Mesodermal cell (in vitro differentiated cells): ENCODE measurements at regions not wholly inside any gene's neighbourhood (a gene's known extent, or its start where the extent isn't known, plus 50 kb on each side); places are given as distances from the start of the nearest gene placed in this dataset.
"Not testable (repeated sequence)": the region's sequence is repeated elsewhere in the genome, so short reads cannot be mapped to it uniquely, and the experiment has no call there.

Experiments
- H3K27ac ChIP-seq: 2 replicates; pipeline ENCODE4 v1.7.0; 2013; ENCODE audit warnings: mild to moderate bottlenecking, low read depth, low read length, moderate library complexity; ENCODE audit not compliant: severe bottlenecking
- H3K36me3 ChIP-seq: 2 replicates; pipeline ENCODE4 v1.7.1; 2013; ENCODE audit warnings: mild to moderate bottlenecking, low read length, moderate library complexity; ENCODE audit not compliant: control insufficient read depth, insufficient read depth
- H3K4me1 ChIP-seq: one replicate; pipeline ENCODE4 v1.7.1; 2013; ENCODE audit warnings: mild to moderate bottlenecking, low read length; ENCODE audit not compliant: insufficient read depth, control insufficient read depth, poor library complexity, severe bottlenecking
- H3K4me3 ChIP-seq: 2 replicates; pipeline ENCODE4 v1.7.0; 2013; ENCODE audit warnings: low read length, control low read depth, mild to moderate bottlenecking; ENCODE audit not compliant: insufficient read depth, poor library complexity, severe bottlenecking; ENCODE audit errors: extremely low read depth
- H3K9me3 ChIP-seq: 2 replicates; pipeline ENCODE4 v1.7.1; 2013; ENCODE audit warnings: mild to moderate bottlenecking, low read length, moderate library complexity; ENCODE audit not compliant: control insufficient read depth
- WGBS, 2 experiments: methylation state at CpG; one replicate each; pipeline ENCODE4 v1.1.5; 2013; ENCODE audit warnings: missing lambda C conversion rate in 2 of 2; ENCODE audit not compliant: insufficient coverage in 2 of 2; 5-methylcytosine and 5-hydroxymethylcytosine counted together

DNA sequence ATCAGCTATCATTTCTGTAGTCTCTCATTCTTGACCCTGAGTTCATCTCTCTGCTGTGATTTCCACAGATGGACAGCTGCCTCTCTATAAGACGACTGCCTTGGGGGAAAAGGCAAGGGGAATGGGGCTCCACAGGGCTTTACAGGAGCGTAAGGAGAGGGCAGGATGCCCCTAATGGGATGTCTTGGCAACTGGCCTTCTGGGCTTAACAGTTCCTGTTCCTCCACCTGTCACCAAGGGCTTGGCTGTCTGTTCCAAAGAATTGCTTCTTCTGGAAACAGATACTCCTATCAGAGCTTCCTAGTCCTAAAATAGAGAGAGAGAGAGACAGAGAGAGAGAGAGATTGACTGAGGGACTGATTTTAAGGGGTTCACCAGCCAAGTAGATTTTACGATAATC, 181.9 kb downstream of the TMEM200A start:
- no peak overlapping the region for H3K27ac ChIP-seq
- 33% methylated on average over 1 of the region's 3 CpGs; no CpG with 5 or more reads in 1 of the 2 experiments for WGBS, 2 experiments
- H3K4me1 ChIP-seq: no peaks in the 10 kb centered on the region
- no peaks in the 10 kb centered on the region for H3K9me3 ChIP-seq
- no peaks in the 10 kb centered on the region for H3K36me3 ChIP-seq
- H3K4me3 ChIP-seq: no peak overlapping the region

DNA sequence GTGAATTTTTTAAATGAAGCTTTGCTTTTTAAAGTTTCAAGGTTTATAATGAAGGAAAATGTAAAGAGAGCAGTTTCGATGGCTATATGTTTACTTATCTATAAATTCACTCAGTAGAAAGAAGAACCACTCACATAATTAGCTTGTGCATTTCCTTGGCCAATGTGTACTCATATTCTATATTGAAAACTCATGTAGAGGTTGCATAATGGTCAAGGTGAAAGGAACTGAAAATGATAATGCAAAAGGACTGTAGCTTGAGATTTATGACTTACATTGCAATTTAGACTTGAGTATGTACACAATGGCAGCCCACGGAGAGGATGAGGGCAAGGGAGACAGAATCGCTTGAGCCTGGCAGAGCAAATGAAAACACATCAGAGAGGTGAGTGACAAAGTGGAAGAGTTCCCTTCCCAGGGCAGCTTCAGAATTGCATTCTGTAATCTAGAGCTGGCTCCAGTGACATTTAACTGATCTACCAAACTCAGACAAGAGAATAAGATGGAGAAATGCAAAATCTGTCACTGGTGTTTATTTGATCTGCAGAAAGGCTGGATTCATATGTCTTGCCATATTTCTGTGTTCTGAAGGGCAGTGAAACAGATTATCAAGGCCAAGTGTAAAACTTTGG, 191.8 kb downstream of the TMEM200A start:
- no peaks in the 10 kb centered on the region for H3K4me1 ChIP-seq
- no peaks in the 10 kb centered on the region for H3K9me3 ChIP-seq
- H3K4me3 ChIP-seq: no peak overlapping the region
- WGBS, 2 experiments: 87 to 100% methylated on average over 2 of the region's 3 CpGs
- H3K27ac ChIP-seq: no peak overlapping the region
- no peaks in the 10 kb centered on the region for H3K36me3 ChIP-seq

DNA sequence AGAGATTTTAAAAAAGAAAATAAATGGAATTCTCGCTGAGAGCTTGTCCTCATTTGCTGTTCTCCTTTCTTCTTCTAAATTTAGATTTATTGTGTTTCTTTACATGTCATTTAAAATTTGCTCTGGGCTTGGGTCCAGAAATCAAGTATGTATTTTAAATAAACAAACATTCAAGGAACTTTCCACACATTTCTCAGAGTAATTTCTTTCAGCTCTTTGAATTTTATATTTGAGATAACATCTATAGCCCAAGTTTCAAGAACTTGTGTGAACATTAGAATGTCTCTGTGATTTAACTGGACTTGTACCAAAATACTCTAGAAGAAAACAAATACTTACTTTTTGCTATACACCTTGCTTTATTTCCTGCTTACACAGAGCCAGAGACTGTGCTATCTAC, 192.3 kb downstream of the TMEM200A start:
- H3K4me3 ChIP-seq: no peak overlapping the region
- no CpG with 5 or more reads among the region's 1 CpG for WGBS, 2 experiments
- H3K4me1 ChIP-seq: no peaks in the 10 kb centered on the region
- H3K36me3 ChIP-seq: no peaks in the 10 kb centered on the region
- no peaks in the 10 kb centered on the region for H3K9me3 ChIP-seq
- no peak overlapping the region for H3K27ac ChIP-seq

DNA sequence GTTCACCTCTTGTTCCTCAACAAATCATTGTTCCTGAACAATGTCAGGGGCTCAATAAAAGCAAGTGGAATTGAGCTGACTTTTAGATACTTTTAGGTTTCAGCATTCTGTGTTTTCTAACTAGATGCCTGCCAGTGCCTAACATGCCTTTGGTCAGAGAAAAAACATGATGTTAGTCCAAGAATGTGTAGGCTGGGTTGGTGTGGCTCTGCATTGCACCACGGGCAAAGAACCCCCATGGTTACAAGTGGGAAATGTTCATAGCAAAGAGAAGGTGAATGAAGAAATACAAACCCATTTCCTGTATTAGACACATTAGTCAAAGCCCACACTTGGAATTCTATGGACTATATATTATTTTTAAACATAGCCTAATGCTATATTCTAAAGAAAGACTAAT, 193.3 kb downstream of the TMEM200A start:
- no peaks in the 10 kb centered on the region for H3K36me3 ChIP-seq
- no CpG with 5 or more reads among the region's 1 CpG for WGBS, 2 experiments

DNA sequence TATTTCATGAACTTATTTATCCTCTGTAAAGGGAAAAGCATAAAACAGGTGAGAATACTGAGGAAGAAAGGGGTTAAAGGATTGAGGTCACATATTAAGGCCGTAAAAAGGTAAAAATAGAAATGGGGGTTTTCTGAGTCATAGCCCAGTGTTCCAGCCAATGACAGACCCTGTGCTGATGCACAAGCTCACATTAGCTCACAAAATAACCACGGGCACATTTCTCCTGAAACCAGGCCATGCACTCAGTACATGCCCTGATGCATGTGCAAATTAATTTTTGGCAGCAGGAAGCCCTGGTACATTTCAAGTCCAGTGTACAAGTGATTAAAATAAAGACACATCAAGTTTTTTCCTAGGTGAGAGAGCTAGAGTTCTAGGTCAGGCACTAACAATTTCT, 194.4 kb downstream of the TMEM200A start:
- Histone ChIP-seq H3K4me3 (no peak overlapping the region), H3K9me3 (no peaks in the 10 kb centered on the region), H3K36me3 (no peaks in the 10 kb centered on the region), H3K4me1 (no peaks in the 10 kb centered on the region), H3K27ac (no peak overlapping the region)
- 80 to 90% methylated on average over 2 of the region's 2 CpGs for WGBS, 2 experiments

More for the DNA sequence above, 193.3 kb downstream of the TMEM200A start:
- no peak overlapping the region for H3K4me3 ChIP-seq
- H3K4me1 ChIP-seq: no peaks in the 10 kb centered on the region
- no peak overlapping the region for H3K27ac ChIP-seq
- no peaks in the 10 kb centered on the region for H3K9me3 ChIP-seq

DNA sequence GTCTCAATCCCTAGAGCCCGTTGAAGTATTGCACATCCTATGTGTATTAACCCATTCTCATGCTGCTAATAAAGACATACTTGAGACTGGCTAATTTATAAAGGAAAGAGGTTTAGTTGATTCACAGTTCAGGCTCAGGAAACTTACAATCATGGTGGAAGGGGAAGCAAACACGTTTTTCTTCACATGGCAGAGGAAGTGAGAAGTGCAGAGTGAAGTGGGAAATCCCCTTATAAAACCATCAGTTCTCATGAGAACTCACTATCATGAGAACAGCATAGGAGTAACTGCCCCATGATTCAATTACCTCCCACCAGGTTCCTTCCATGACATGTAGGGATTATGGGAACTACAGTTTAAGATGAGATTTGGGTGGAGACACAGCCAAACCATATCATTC, 195.3 kb downstream of the TMEM200A start:
- not testable (repeated sequence) for H3K36me3 ChIP-seq, H3K4me1 ChIP-seq, H3K9me3 ChIP-seq, H3K4me3 ChIP-seq, H3K27ac ChIP-seq
- WGBS, 2 experiments: no CpG with 5 or more reads among the region's 2 CpGs

DNA sequence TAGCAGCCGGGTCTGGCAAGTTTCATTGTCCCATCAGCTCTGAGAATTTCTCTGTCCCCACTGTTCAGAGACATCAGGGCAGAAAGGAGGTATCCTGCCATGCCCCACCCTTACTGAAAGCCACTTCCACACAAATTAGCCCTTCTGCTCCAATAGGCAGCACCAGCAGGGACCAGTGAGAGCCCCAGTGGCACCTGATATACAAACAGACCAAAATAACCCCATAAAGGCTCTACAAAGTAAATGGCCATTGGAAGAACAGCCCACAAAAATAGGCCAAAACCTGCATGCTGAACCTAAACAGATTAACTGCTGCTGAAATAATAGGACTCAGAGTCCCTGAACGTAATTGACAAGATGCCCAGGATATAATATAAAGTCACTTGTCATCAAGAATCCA, 199.9 kb downstream of the TMEM200A start:
- WGBS, 2 experiments: 89 to 90% methylated on average over 2 of the region's 2 CpGs
- Histone ChIP-seq H3K27ac (no peak overlapping the region), H3K4me3 (no peak overlapping the region), H3K9me3 (no peaks in the 10 kb centered on the region), H3K4me1 (no peaks in the 10 kb centered on the region), H3K36me3 (no peaks in the 10 kb centered on the region)

DNA sequence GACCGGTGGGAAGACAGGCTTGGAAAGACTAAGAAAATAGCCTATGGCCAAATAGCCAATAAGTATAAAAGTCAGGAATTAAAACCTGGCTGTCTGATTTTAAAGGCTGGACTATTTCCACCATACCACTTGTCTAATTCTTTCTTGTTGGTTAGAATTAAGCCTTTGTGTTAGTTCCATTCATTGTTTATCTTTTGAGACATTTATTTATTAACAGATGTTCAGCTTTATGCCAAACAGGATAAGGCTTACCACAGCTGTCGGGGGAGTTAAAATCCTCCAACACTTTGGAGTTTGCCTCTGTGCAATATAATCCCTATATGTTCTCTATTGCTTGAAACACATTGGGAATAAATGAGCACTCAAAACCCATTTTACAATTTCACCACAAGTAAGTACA, 208.3 kb downstream of the TMEM200A start:
- WGBS, 2 experiments: no CpG with 5 or more reads among the region's 2 CpGs
- no peak overlapping the region for H3K27ac ChIP-seq
- no peak overlapping the region for H3K4me3 ChIP-seq
- no peaks in the 10 kb centered on the region for H3K4me1 ChIP-seq
- no peaks in the 10 kb centered on the region for H3K9me3 ChIP-seq
- no peaks in the 10 kb centered on the region for H3K36me3 ChIP-seq

DNA sequence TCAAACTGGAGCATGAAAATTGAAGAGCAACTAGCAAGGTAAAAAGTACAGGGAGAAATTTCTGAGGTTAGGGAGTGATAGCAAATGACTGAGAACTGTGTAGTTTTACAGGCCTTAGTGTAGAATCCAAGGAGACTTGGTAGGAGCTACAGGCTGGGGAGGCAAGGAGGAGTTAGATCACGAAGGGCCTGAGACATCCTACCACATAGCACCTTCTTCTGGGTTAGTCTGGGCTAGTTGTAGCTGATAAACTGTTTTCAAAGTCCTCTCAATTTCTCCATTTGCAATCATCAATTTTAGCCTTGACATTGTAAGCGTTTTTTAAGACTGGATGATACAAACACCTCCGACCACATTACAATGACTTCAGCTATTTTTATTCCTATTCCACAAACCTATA, 209.7 kb downstream of the TMEM200A start:
- no peak overlapping the region for H3K27ac ChIP-seq
- WGBS, 2 experiments: 80 to 88% methylated on average over 1 to 2 of the region's 3 CpGs
- no peak overlapping the region for H3K4me3 ChIP-seq
- no peaks in the 10 kb centered on the region for H3K4me1 ChIP-seq
- H3K36me3 ChIP-seq: no peaks in the 10 kb centered on the region
- H3K9me3 ChIP-seq: no peaks in the 10 kb centered on the region

DNA sequence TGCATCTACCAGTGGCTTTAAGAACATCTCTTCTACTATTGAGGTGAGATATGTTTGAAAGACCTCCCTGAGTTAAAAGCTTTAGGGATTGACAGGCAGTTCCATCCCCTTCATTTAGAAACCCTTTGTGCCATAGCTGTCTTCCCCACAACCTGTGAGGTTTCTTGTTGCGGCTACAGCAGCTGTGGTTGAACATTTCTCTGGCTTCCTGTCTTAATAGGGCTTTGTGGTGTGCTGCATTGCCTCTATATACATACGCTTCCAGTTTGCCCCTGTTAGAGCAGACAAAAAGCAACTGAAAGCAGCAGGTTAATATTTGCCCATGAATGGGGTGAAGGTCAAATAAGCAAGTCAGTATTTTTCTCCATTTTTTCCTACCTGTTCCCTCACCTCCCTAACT, 210.2 kb downstream of the TMEM200A start:
- Histone ChIP-seq H3K9me3 (no peaks in the 10 kb centered on the region), H3K4me1 (no peaks in the 10 kb centered on the region), H3K36me3 (no peaks in the 10 kb centered on the region), H3K4me3 (no peak overlapping the region), H3K27ac (no peak overlapping the region)
- WGBS, 2 experiments: no CpG with 5 or more reads among the region's 2 CpGs

DNA sequence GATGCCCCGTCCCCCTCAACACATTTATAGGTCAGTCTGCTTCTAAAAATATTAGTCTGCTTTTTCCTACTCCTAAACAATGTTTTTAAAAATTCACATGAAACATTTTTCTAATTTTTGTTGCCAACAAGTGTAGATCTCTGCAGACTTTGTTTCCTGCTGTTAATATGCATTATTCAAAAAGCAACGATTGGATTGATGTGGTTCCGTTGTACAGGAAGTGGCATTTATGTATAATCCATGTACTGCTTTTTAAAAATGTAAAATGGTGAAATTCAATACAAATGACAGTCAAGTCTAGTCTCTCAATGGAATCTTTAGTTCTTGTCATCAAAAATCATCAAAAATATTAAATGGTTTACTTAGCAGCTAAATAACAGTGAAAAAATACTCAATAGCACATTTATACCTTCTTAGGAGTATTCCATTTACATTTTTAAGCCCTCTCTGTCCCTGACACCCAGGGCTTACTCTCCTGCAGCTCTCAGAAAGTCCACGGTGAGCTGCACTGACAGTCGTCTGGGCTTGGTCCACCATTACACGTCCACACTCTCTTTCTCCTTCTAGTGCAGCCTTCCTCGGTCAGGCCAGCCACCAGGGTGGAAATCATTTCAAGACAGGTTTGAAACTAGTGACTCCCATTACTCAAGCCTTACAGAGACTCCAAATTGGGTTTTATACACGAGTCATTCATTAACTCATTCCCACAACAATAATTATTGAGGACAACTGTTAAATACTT, 211.5 kb downstream of the TMEM200A start:
- H3K4me1 ChIP-seq: no peaks in the 10 kb centered on the region
- H3K36me3 ChIP-seq: no peaks in the 10 kb centered on the region
- no peaks in the 10 kb centered on the region for H3K9me3 ChIP-seq
- no peak overlapping the region for H3K4me3 ChIP-seq
- H3K27ac ChIP-seq: no peak overlapping the region
- WGBS, 2 experiments: 83 to 95% methylated on average over 4 to 5 of the region's 8 CpGs
